ENCODE measurements at regions not wholly inside any gene's neighbourhood (a gene's known extent, or its start where the extent isn't known, plus 50 kb on each side); places are given as distances from the start of the nearest gene placed in this dataset.

DNA sequence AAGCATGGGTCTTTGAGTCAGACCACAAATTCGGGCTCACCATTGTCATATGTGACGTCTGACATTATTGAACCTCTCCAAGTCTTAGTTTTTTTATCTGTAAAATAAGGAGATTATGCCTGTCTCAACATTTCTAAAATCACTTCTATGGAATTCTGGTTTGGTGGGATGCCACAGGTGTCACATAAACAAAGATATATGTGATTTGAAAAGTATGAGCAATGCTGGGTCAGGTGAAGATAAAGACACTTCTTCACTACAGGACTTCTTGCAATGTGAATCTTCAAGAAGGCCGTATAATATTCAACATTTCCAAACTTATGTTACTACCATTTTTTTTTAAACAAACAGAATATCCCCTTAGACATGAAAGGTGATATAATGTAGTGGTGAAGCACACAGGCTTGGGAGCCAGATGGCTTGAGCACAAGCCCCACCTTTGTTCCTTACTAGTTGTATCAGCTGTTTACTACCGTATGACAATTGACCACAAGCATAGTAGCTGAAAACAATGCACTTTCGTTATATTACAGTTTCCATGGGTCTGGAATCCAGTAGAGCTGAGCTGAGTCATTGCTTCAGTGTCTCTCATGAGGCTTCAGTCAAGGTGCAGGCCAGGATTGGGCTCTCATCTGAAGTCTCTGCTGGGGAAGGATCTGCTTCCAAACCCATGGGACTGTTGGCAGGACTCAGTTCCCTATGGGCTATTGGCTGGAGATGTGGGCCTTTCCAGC is 87.7 kb downstream of the UTP18 start:
- no peak overlapping the region for H2AFZ ChIP-seq (ENCODE audit: low read length)
- no peaks in the 10 kb centered on the region for H3K4me1 ChIP-seq (ENCODE audit: insufficient read depth, low read length, poor library complexity, severe bottlenecking)
- H3K4me2 ChIP-seq (ENCODE audit: low read depth, low read length, poor library complexity, severe bottlenecking): no peak overlapping the region
- no peaks in the 10 kb centered on the region for H3K9me3 ChIP-seq (ENCODE audit: insufficient read depth, low read depth, low read length)
- TF ChIP-seq, protein P1, sequence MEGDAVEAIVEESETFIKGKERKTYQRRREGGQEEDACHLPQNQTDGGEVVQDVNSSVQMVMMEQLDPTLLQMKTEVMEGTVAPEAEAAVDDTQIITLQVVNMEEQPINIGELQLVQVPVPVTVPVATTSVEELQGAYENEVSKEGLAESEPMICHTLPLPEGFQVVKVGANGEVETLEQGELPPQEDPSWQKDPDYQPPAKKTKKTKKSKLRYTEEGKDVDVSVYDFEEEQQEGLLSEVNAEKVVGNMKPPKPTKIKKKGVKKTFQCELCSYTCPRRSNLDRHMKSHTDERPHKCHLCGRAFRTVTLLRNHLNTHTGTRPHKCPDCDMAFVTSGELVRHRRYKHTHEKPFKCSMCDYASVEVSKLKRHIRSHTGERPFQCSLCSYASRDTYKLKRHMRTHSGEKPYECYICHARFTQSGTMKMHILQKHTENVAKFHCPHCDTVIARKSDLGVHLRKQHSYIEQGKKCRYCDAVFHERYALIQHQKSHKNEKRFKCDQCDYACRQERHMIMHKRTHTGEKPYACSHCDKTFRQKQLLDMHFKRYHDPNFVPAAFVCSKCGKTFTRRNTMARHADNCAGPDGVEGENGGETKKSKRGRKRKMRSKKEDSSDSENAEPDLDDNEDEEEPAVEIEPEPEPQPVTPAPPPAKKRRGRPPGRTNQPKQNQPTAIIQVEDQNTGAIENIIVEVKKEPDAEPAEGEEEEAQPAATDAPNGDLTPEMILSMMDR (conservative IDR thresholded peaks at IDR 0.05; ENCODE audit: low read length): no peak
- no peak for TF ChIP-seq EZH2phosphoT487 (IDR thresholded peaks at IDR 0.05; ENCODE audit: borderline replicate concordance)
- H3K9ac ChIP-seq (ENCODE audit: low read depth, low read length, poor library complexity, severe bottlenecking): no peak overlapping the region
- H4K20me1 ChIP-seq (ENCODE audit: insufficient read depth, low read length, poor library complexity, severe bottlenecking): no peaks in the 10 kb centered on the region
- H3K79me2 ChIP-seq (ENCODE audit: insufficient read depth, low read length): no peaks in the 10 kb centered on the region
- no peaks in the 10 kb centered on the region for H3K27me3 ChIP-seq (ENCODE audit: insufficient read depth, low read length, poor library complexity, severe bottlenecking)
- no peaks in the 10 kb centered on the region for H3K36me3 ChIP-seq (ENCODE audit: insufficient read depth, low read length)
- H3K4me3 ChIP-seq (ENCODE audit: low read length, poor library complexity, severe bottlenecking): no peak overlapping the region
- no peaks in the 10 kb centered on the region for H3F3A ChIP-seq (ENCODE audit: low read depth)
- no peaks in the 10 kb centered on the region for H3K9me2 ChIP-seq (replicated peaks; ENCODE audit: low read depth, low read length)

DNA sequence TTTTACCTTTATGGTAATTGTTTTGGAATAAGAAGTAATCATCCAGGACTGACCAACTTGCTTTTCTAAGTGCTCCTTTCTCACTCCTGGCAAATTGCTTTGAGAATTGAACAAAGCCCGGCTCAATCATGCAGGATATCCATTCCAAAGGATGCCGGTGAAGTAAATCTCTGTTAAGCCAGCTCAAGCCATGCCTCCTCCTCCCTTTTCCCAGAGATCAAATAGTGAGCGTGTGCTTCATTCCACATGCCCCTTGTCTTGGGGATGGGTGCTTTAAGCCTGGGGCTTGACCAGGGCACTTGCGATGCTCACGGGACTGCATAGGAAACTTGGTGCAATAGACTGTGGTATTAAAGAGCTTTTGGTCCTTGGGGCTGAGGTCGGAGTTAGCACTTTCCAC is 90.7 kb downstream of the UTP18 start:
- no peaks in the 10 kb centered on the region for H3K27me3 ChIP-seq (ENCODE audit: insufficient read depth, low read length, poor library complexity, severe bottlenecking)
- TF ChIP-seq, protein P1 (conservative IDR thresholded peaks at IDR 0.05; ENCODE audit: low read length): no peak
- no peak for TF ChIP-seq EZH2phosphoT487 (IDR thresholded peaks at IDR 0.05; ENCODE audit: borderline replicate concordance)
- H2AFZ ChIP-seq (ENCODE audit: low read length): no peak overlapping the region
- no peaks in the 10 kb centered on the region for H3K9me2 ChIP-seq (replicated peaks; ENCODE audit: low read depth, low read length)
- H3K4me2 ChIP-seq (ENCODE audit: low read depth, low read length, poor library complexity, severe bottlenecking): no peak overlapping the region
- no peaks in the 10 kb centered on the region for H3K79me2 ChIP-seq (ENCODE audit: insufficient read depth, low read length)
- no peak overlapping the region for H3K9ac ChIP-seq (ENCODE audit: low read depth, low read length, poor library complexity, severe bottlenecking)
- H3K9me3 ChIP-seq (ENCODE audit: insufficient read depth, low read depth, low read length): no peaks in the 10 kb centered on the region
- H3F3A ChIP-seq (ENCODE audit: low read depth): no peaks in the 10 kb centered on the region
- H3K4me1 ChIP-seq (ENCODE audit: insufficient read depth, low read length, poor library complexity, severe bottlenecking): no peaks in the 10 kb centered on the region
- no peaks in the 10 kb centered on the region for H3K36me3 ChIP-seq (ENCODE audit: insufficient read depth, low read length)
- H4K20me1 ChIP-seq (ENCODE audit: insufficient read depth, low read length, poor library complexity, severe bottlenecking): no peaks in the 10 kb centered on the region
- no peak overlapping the region for H3K4me3 ChIP-seq (ENCODE audit: low read length, poor library complexity, severe bottlenecking)

DNA sequence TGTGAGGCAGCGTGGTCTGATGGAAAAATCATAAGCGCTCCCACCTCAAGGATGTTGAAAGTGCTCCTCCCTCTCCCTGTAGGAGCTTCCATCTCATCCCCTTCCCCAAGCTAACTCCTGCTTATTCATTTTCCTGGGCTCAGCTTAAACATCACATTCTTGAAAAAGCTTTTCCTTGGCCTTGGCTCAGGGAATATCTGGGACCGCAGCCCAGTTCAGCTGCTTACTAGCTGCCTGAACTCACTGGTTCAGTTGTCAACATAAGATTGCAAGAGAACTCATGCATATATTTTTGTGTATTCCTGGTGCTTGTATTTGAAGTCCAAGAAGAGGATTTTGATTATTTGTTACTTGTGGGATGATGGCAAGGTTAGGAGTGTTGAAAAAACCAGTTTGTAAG is 91.5 kb downstream of the UTP18 start:
- Histone ChIP-seq H3K4me2 (ENCODE audit: low read depth, low read length, poor library complexity, severe bottlenecking) (no peak overlapping the region), H3F3A (ENCODE audit: low read depth) (no peaks in the 10 kb centered on the region), H3K27me3 (ENCODE audit: insufficient read depth, low read length, poor library complexity, severe bottlenecking) (no peaks in the 10 kb centered on the region), H2AFZ (ENCODE audit: low read length) (no peak overlapping the region), H3K4me3 (ENCODE audit: low read length, poor library complexity, severe bottlenecking) (no peak overlapping the region), H3K9me3 (ENCODE audit: insufficient read depth, low read depth, low read length) (no peaks in the 10 kb centered on the region), H3K4me1 (ENCODE audit: insufficient read depth, low read length, poor library complexity, severe bottlenecking) (no peaks in the 10 kb centered on the region), H3K9ac (ENCODE audit: low read depth, low read length, poor library complexity, severe bottlenecking) (no peak overlapping the region), H3K36me3 (ENCODE audit: insufficient read depth, low read length) (no peaks in the 10 kb centered on the region), H3K79me2 (ENCODE audit: insufficient read depth, low read length) (no peaks in the 10 kb centered on the region), H4K20me1 (ENCODE audit: insufficient read depth, low read length, poor library complexity, severe bottlenecking) (no peaks in the 10 kb centered on the region), H3K9me2 (replicated peaks; ENCODE audit: low read depth, low read length) (no peaks in the 10 kb centered on the region)
- TF ChIP-seq, protein P1 (conservative IDR thresholded peaks at IDR 0.05; ENCODE audit: low read length): no peak
- no peak for TF ChIP-seq EZH2phosphoT487 (IDR thresholded peaks at IDR 0.05; ENCODE audit: borderline replicate concordance)
